DND-41 (cell line): ENCODE measurements at regions not wholly inside any gene's neighbourhood (a gene's known extent, or its start where the extent isn't known, plus 50 kb on each side); places are given as distances from the start of the nearest gene placed in this dataset.
A peak's percentile ranks its signal among the peaks of the same experiment; 100 is the strongest.

Experiments
- ATAC-seq: fragments of 200-7000 bp; cut with Tn5 transposase; 3 replicates; pipeline ENCODE4 v1.9.1; 2021; ENCODE audit warnings: low read depth; ENCODE audit not compliant: insufficient read depth
- DNase-seq: peaks from one replicate; pipeline ENCODE4 v3.0.0-alpha.2; 2020
- H2AFZ ChIP-seq: 2 replicates; pipeline ENCODE4 v1.6.0; 2012; ENCODE audit warnings: low read depth, low read length
- H3K27ac ChIP-seq: 2 replicates; pipeline ENCODE4 v1.5.1; 2012; ENCODE audit warnings: low read length, inconsistent platforms
- H3K27me3 ChIP-seq: fragments of 200-600 bp; sonication (generic); 2 replicates; pipeline ENCODE4 v1.6.0; 2012; ENCODE audit warnings: low read length, mild to moderate bottlenecking, inconsistent platforms; ENCODE audit not compliant: insufficient read depth, poor library complexity
- H3K36me3 ChIP-seq: 2 replicates; pipeline ENCODE4 v1.5.1; 2012; ENCODE audit warnings: low read length, inconsistent platforms; ENCODE audit not compliant: insufficient read depth
- H3K4me1 ChIP-seq: 2 replicates; pipeline ENCODE4 v1.5.1; 2012; ENCODE audit warnings: mild to moderate bottlenecking, low read length; ENCODE audit not compliant: insufficient read depth
- H3K4me2 ChIP-seq: 2 replicates; pipeline ENCODE4 v1.6.0; 2012; ENCODE audit warnings: mild to moderate bottlenecking, moderate library complexity, low read length, inconsistent platforms; ENCODE audit not compliant: insufficient read depth
- H3K4me3 ChIP-seq, 2 experiments: fragments of 200-600 bp in 1 of 2; shearing (Covaris generic) in 1 of 2; 2 replicates each; pipeline ENCODE4 v1.5.1; 2012 to 2016; ENCODE audit warnings: inconsistent platforms in 2 of 2, low read length in 2 of 2, mild to moderate bottlenecking in 2 of 2, low read depth in 1 of 2, moderate library complexity in 1 of 2
- H3K79me2 ChIP-seq: 2 replicates; pipeline ENCODE4 v1.6.0; 2012; ENCODE audit warnings: low read length, inconsistent platforms; ENCODE audit not compliant: insufficient read depth
- H3K9ac ChIP-seq: 2 replicates; pipeline ENCODE4 v1.6.0; 2012; ENCODE audit warnings: low read depth, mild to moderate bottlenecking, inconsistent platforms, low read length, moderate library complexity
- H3K9me3 ChIP-seq: 2 replicates; pipeline ENCODE4 v1.5.1; 2012; ENCODE audit warnings: low read length, moderate library complexity, mild to moderate bottlenecking, inconsistent platforms; ENCODE audit not compliant: insufficient read depth, severe bottlenecking
- H4K20me1 ChIP-seq: 2 replicates; pipeline ENCODE4 v1.6.0; 2012; ENCODE audit warnings: low read length; ENCODE audit not compliant: insufficient read depth
- EZH2 ChIP-seq: IDR thresholded peaks from 3 replicates; pipeline ENCODE4 v1.6.1; 2012; ENCODE audit warnings: borderline replicate concordance, low read depth, mild to moderate bottlenecking, moderate library complexity, low read length, inconsistent platforms; ENCODE audit not compliant: severe bottlenecking
- TF ChIP-seq, protein P1 (sequence below): IDR thresholded peaks from 2 replicates; pipeline ENCODE4 v1.5.1; 2012; ENCODE audit warnings: borderline replicate concordance, low read length, moderate library complexity, mild to moderate bottlenecking; ENCODE audit not compliant: poor library complexity, severe bottlenecking; ENCODE audit errors: extremely low read depth

DNA sequence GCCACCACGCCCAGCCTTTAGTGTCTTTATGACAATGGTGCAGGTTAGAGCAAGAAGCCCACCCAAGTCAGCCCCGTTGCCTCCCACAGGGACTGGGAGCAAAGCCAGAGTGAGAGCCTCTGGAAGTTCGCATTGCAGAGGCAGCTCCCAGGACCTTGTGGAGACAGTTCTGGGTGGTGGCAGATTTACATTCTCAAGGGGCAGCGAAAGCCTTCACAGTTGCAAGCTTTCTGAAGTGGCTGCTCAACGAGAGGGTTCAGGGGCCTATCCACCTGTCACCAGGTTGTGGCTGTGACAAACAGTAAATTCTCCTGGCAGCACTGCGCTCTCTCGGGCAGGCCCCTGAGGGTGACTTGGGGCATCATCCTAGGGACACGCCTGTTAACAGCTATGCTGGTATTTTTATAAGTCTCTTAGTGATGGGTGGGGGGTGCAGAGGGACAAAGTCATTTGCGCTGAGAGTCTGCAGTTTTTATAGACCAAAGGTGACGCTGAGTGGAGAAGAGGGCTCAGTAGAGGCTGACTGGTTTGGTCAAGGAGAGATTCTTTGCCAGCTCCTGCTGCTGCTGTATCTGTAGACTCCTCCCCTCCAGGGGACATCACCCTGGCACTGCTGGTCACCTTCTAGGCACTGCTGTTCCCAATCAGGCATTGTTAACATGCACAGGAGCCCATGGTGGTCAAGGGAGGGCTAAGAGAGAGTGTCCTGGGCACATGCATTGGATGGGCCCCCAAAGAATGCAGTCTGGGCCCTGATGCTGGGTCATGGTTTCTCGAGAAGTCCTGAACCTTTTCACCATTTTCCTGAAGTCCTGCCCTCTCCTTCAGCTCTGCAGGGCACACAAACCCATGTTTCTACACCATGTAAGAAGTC lies 57.5 kb upstream of the KLF13 start:
- TF ChIP-seq, protein P1, sequence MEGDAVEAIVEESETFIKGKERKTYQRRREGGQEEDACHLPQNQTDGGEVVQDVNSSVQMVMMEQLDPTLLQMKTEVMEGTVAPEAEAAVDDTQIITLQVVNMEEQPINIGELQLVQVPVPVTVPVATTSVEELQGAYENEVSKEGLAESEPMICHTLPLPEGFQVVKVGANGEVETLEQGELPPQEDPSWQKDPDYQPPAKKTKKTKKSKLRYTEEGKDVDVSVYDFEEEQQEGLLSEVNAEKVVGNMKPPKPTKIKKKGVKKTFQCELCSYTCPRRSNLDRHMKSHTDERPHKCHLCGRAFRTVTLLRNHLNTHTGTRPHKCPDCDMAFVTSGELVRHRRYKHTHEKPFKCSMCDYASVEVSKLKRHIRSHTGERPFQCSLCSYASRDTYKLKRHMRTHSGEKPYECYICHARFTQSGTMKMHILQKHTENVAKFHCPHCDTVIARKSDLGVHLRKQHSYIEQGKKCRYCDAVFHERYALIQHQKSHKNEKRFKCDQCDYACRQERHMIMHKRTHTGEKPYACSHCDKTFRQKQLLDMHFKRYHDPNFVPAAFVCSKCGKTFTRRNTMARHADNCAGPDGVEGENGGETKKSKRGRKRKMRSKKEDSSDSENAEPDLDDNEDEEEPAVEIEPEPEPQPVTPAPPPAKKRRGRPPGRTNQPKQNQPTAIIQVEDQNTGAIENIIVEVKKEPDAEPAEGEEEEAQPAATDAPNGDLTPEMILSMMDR: no peak
- TF ChIP-seq EZH2: no peak
- DNase-seq: peak; percentile 5
- Histone ChIP-seq H2AFZ (no peak overlapping the region), H4K20me1 (no peaks in the 10 kb centered on the region), H3K27ac (peak overlapping the region; percentile 36; the same call in 1 of the 2 replicates), H3K79me2 (no peaks in the 10 kb centered on the region), H3K9me3 (no peaks in the 10 kb centered on the region), H3K4me3 (no peak overlapping the region), H3K27me3 (no peaks in the 10 kb centered on the region), H3K4me2 (no peak overlapping the region), H3K36me3 (no peaks in the 10 kb centered on the region), H3K4me1 (peaks cover 43% of the 10 kb centered on the region), H3K9ac (no peak overlapping the region)
- no peak for ATAC-seq

- H3K9me3 ChIP-seq: no peaks in the 10 kb centered on the region
- no peak overlapping the region for H3K4me3 ChIP-seq
- H3K27ac ChIP-seq: peak overlapping the region; percentile 36; the same call in 1 of the 2 replicates
- no peak for DNase-seq
- peaks cover 41% of the 10 kb centered on the region for H3K4me1 ChIP-seq
- no peaks in the 10 kb centered on the region for H4K20me1 ChIP-seq
- no peaks in the 10 kb centered on the region for H3K27me3 ChIP-seq
- H3K9ac ChIP-seq: no peak overlapping the region
- no peaks in the 10 kb centered on the region for H3K79me2 ChIP-seq
- H3K36me3 ChIP-seq: no peaks in the 10 kb centered on the region
- H2AFZ ChIP-seq: no peak overlapping the region
- TF ChIP-seq, protein P1: no peak
- no peak for TF ChIP-seq EZH2
- H3K4me2 ChIP-seq: no peak overlapping the region
- no peak for ATAC-seq
These were observed 56.6 kb upstream of the KLF13 start for GRCh38 chr15:31269816-31270575.

GRCh38 chr15:31270767-31271166 lies 55.9 kb upstream of the KLF13 start:
- TF ChIP-seq, protein P1: no peak
- TF ChIP-seq EZH2: no peak
- no peak overlapping the region for H3K9ac ChIP-seq
- no peaks in the 10 kb centered on the region for H3K36me3 ChIP-seq
- no peaks in the 10 kb centered on the region for H3K79me2 ChIP-seq
- no peak overlapping the region for H3K4me2 ChIP-seq
- peak; percentile 16 for DNase-seq
- no peak for ATAC-seq
- no peaks in the 10 kb centered on the region for H4K20me1 ChIP-seq
- no peak overlapping the region for H3K4me3 ChIP-seq
- H3K4me1 ChIP-seq: peaks cover 36% of the 10 kb centered on the region
- no peaks in the 10 kb centered on the region for H3K9me3 ChIP-seq
- no peak overlapping the region for H3K27ac ChIP-seq
- no peaks in the 10 kb centered on the region for H3K27me3 ChIP-seq
- H2AFZ ChIP-seq: no peak overlapping the region
